Esophagus squamous epithelium (tissue), 5 donors: ENCODE measurements at regions not wholly inside any gene's neighbourhood (a gene's known extent, or its start where the extent isn't known, plus 50 kb on each side); places are given as distances from the start of the nearest gene placed in this dataset.

Experiments used
- DNase-seq: peaks from one replicate; lab custom pipeline; 2025; lab: John Stamatoyannopoulos, UW
- H3K27ac ChIP-seq, 4 donors: fragments of 200-600 bp; sonication (generic); one replicate each; pipeline ENCODE4 v1.5.1; 2016 to 2019; ENCODE audit warnings: mild to moderate bottlenecking in 1 of 4
- H3K27me3 ChIP-seq, 4 donors: fragments of 200-600 bp; sonication (generic); 1 replicate in 3 of 4; 2 replicates in 1 of 4; pipeline versions ENCODE4 v1.5.1 to v1.6.0; 2017 to 2021; ENCODE audit warnings: antibody characterized with exemption in 1 of 4
- H3K36me3 ChIP-seq, 3 donors: fragments of 200-600 bp; sonication (generic); one replicate each; pipeline ENCODE4 v1.5.1; 2016 to 2019
- H3K4me1 ChIP-seq, 3 donors: fragments of 200-600 bp; sonication (generic); one replicate each; pipeline ENCODE4 v1.5.1; 2017 to 2019
- H3K4me3 ChIP-seq, 4 donors: fragments of 200-600 bp; sonication (generic); 1 replicate in 3 of 4; 2 replicates in 1 of 4; pipeline ENCODE4 v1.5.1; 2016 to 2019; ENCODE audit warnings: mild to moderate bottlenecking in 2 of 4, moderate library complexity in 1 of 4
- H3K9me3 ChIP-seq, 3 donors: fragments of 200-600 bp; sonication (generic); one replicate each; pipeline ENCODE4 v1.5.1; 2016 to 2019
- POLR2A ChIP-seq, 4 donors: fragments of 450-650 bp; IDR thresholded peaks; one replicate each; pipeline ENCODE4 v1.6.1; 2017; ENCODE audit warnings: antibody characterized with exemption in 4 of 4, mild to moderate bottlenecking in 4 of 4, moderate library complexity in 3 of 4
- WGBS, 2 donors: methylation state at CpG; one replicate each; pipeline ENCODE4 v1.1.5; 2018; 5-methylcytosine and 5-hydroxymethylcytosine counted together
- intact Hi-C: fragments of 100-400 bp; cut with DNase I; formaldehyde crosslinking; loops from one replicate; pipeline ENCODE4 v1.15.0; 2022
- TF ChIP-seq, protein P1 (sequence below), 6 experiments: fragments of 450-650 bp in 4 of 6; fragments of 200-600 bp in 2 of 6; sonication (generic) in 2 of 6; IDR thresholded peaks; one replicate each; pipeline ENCODE4 v1.5.1; 2016 to 2019; ENCODE audit warnings: antibody characterized with exemption in 6 of 6, mild to moderate bottlenecking in 4 of 6, moderate library complexity in 4 of 6
- donor health status: DM: yes; HTN: yes; CAD: no.

DNA sequence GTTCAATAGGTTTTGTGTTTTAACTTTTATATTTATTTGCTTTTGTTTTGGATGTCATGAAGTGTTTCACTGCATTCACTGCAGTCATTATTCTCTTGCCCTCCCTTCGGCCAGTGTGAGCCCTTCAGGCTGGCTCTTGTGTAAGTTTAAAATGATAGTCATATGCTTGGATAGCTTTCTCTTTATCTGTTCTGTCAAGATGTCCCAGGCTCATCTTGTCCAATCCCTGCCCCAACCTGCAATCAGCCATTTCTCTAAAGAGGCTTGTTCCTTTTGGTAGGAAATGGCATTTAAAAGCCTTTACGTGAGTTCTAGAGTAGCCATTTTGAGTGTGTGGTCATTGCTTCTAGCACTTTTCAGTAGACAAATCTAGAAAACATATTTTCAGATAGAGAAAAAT is 238.0 kb upstream of the SLC39A10 start:
- H3K9me3 ChIP-seq = no peaks in the 10 kb centered on the region
- H3K36me3 ChIP-seq = no peaks in the 10 kb centered on the region
- no peak overlapping the region for H3K27ac ChIP-seq
- intact Hi-C loops = no loop called here
- no peaks in the 10 kb centered on the region for H3K27me3 ChIP-seq
- no peaks in the 10 kb centered on the region for H3K4me1 ChIP-seq
- WGBS, 2 donors = 77 to 90% methylated on average over 2 of the region's 2 CpGs
- no peak for TF ChIP-seq POLR2A (IDR thresholded peaks at IDR 0.05)
- TF ChIP-seq, protein P1, sequence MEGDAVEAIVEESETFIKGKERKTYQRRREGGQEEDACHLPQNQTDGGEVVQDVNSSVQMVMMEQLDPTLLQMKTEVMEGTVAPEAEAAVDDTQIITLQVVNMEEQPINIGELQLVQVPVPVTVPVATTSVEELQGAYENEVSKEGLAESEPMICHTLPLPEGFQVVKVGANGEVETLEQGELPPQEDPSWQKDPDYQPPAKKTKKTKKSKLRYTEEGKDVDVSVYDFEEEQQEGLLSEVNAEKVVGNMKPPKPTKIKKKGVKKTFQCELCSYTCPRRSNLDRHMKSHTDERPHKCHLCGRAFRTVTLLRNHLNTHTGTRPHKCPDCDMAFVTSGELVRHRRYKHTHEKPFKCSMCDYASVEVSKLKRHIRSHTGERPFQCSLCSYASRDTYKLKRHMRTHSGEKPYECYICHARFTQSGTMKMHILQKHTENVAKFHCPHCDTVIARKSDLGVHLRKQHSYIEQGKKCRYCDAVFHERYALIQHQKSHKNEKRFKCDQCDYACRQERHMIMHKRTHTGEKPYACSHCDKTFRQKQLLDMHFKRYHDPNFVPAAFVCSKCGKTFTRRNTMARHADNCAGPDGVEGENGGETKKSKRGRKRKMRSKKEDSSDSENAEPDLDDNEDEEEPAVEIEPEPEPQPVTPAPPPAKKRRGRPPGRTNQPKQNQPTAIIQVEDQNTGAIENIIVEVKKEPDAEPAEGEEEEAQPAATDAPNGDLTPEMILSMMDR (IDR thresholded peaks at IDR 0.05) = no peak
- H3K4me3 ChIP-seq = no peak overlapping the region
- no peak for DNase-seq

- Histone ChIP-seq H3K4me1 (no peaks in the 10 kb centered on the region), H3K27ac (no peak overlapping the region), H3K36me3 (no peaks in the 10 kb centered on the region), H3K9me3 (no peaks in the 10 kb centered on the region), H3K4me3 (no peak overlapping the region), H3K27me3 (no peaks in the 10 kb centered on the region)
- intact Hi-C loops = no loop called here
- no peak for DNase-seq
- 47 to 91% methylated on average over 2 of the region's 3 CpGs for WGBS, 2 donors
- TF ChIP-seq POLR2A (IDR thresholded peaks at IDR 0.05) = no peak
These were observed 242.4 kb upstream of the SLC39A10 start for GRCh38 chr2:195414537-195415100.

DNA sequence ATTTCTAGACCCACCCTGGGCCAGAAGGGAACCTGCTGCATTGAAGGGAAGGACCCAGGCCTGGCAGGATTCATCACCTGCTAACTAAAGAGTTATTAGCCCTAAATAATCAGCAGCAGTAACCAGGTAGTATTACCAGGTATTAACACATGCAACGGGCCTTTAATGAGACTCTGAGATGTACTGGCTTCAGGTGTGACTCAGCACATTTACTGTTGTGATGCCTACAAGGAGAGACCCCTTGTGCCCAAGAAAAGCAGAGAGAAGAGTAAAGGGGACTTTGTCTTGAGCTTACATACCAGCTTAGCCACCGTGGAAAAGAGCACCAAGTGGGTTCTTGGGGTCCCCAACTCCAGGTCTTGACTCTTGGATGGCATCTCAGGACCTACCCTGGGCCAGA is 243.1 kb upstream of the SLC39A10 start:
- H3K4me1 ChIP-seq = no peaks in the 10 kb centered on the region
- 50 to 67% methylated on average over 1 of the region's 2 CpGs for WGBS, 2 donors
- TF ChIP-seq POLR2A (IDR thresholded peaks at IDR 0.05) = no peak
- TF ChIP-seq, protein P1 (IDR thresholded peaks at IDR 0.05) = no peak
- H3K9me3 ChIP-seq = no peaks in the 10 kb centered on the region
- no peak overlapping the region for H3K4me3 ChIP-seq
- intact Hi-C loops = no loop called here
- H3K36me3 ChIP-seq = no peaks in the 10 kb centered on the region
- no peaks in the 10 kb centered on the region for H3K27me3 ChIP-seq
- DNase-seq = no peak
- H3K27ac ChIP-seq = no peak overlapping the region

- intact Hi-C loops = no loop called here
- 54 to 68% methylated on average over 7 of the region's 8 CpGs for WGBS, 2 donors
- H3K36me3 ChIP-seq = no peaks in the 10 kb centered on the region
These were observed 243.6 kb upstream of the SLC39A10 start for GRCh38 chr2:195413422-195413821.

GRCh38 chr2:195411219-195411687 is 245.8 kb upstream of the SLC39A10 start:
- TF ChIP-seq, protein P1 (IDR thresholded peaks at IDR 0.05) = no peak
- no peak for TF ChIP-seq POLR2A (IDR thresholded peaks at IDR 0.05)
- Histone ChIP-seq H3K4me3 (no peak overlapping the region), H3K27ac (no peak overlapping the region), H3K4me1 (no peaks in the 10 kb centered on the region), H3K9me3 (no peaks in the 10 kb centered on the region), H3K36me3 (no peaks in the 10 kb centered on the region), H3K27me3 (no peaks in the 10 kb centered on the region)
- WGBS, 2 donors = 80 to 85% methylated on average over 12 of the region's 12 CpGs
- intact Hi-C loops = no loop called here
- no peak for DNase-seq

More at GRCh38 chr2:195413422-195413821, 243.6 kb upstream of the SLC39A10 start:
- no peak overlapping the region for H3K27ac ChIP-seq
- H3K9me3 ChIP-seq = no peaks in the 10 kb centered on the region
- no peaks in the 10 kb centered on the region for H3K4me1 ChIP-seq
- no peak for TF ChIP-seq POLR2A (IDR thresholded peaks at IDR 0.05)
- TF ChIP-seq, protein P1 (IDR thresholded peaks at IDR 0.05) = no peak
- no peak overlapping the region for H3K4me3 ChIP-seq
- DNase-seq = no peak
- no peaks in the 10 kb centered on the region for H3K27me3 ChIP-seq
